A549 (cell line): ENCODE measurements at regions not wholly inside any gene's neighbourhood (a gene's known extent, or its start where the extent isn't known, plus 50 kb on each side); places are given as distances from the start of the nearest gene placed in this dataset.

Source experiments
- EHF ChIP-seq: fragments of 250-450 bp; sonication (Bioruptor Pico); IDR thresholded peaks from 2 replicates; pipeline ENCODE4 v1.5.0; 2020; ENCODE audit warnings: mild to moderate bottlenecking
- EP300 ChIP-seq, 2 experiments: fragments of >200 bp; sonication (Bioruptor Twin); formaldehyde crosslinking; IDR thresholded peaks; 2 replicates in 1 of 2; 3 replicates in 1 of 2; pipeline ENCODE4 v1.6.1; 2016 to 2017
- HOXA7 ChIP-seq: fragments of 250-450 bp; sonication (Bioruptor Pico); IDR thresholded peaks from 2 replicates; pipeline ENCODE4 v1.5.0; 2020; ENCODE audit warnings: mild to moderate bottlenecking, moderate library complexity
- MAFK ChIP-seq: fragments of 450-650 bp; IDR thresholded peaks from 2 replicates; pipeline ENCODE4 v1.6.1; 2014; ENCODE audit not compliant: partially characterized antibody
- PHF8 ChIP-seq: fragments of 200-600 bp; sonication (generic); IDR thresholded peaks from 2 replicates; pipeline ENCODE4 v1.6.1; 2016; ENCODE audit warnings: low read depth, mild to moderate bottlenecking, antibody characterized with exemption, moderate library complexity, borderline replicate concordance
- POLR2A ChIP-seq: IDR thresholded peaks from 2 replicates; pipeline ENCODE4 v1.6.1; 2012; ENCODE audit warnings: mild to moderate bottlenecking, low read length
- RAD21 ChIP-seq, 2 experiments: fragments of >200 bp in 1 of 2; sonication (Bioruptor Twin) in 1 of 2; formaldehyde crosslinking in 1 of 2; IDR thresholded peaks in 1 of 2; conservative IDR thresholded peaks in 1 of 2; 2 replicates in 1 of 2; 3 replicates in 1 of 2; pipeline ENCODE4 v1.6.1; 2012 to 2018; ENCODE audit warnings: inconsistent platforms in 1 of 2
- RNF2 ChIP-seq: fragments of 200-600 bp; sonication (generic); IDR thresholded peaks from 2 replicates; pipeline ENCODE4 v1.6.1; 2016; ENCODE audit warnings: low read depth, mild to moderate bottlenecking, antibody characterized with exemption, moderate library complexity, borderline replicate concordance
- SREBF2 ChIP-seq: fragments of 450-650 bp; IDR thresholded peaks from 2 replicates; pipeline ENCODE4 v1.6.1; 2014; ENCODE audit warnings: mild to moderate bottlenecking, moderate library complexity
- ZFP36 ChIP-seq: fragments of 450-650 bp; IDR thresholded peaks from 2 replicates; pipeline ENCODE4 v1.6.1; 2014; ENCODE audit warnings: borderline replicate concordance; ENCODE audit not compliant: partially characterized antibody
- TF ChIP-seq, protein P1 (sequence below): fragments of >200 bp; sonication (Bioruptor Twin); formaldehyde crosslinking; IDR thresholded peaks from 3 replicates; pipeline ENCODE4 v1.5.1; 2016
- TF ChIP-seq, protein P2 (sequence below): fragments of 250-450 bp; sonication (Bioruptor Pico); IDR thresholded peaks from 2 replicates; pipeline ENCODE4 v1.5.0; 2020; ENCODE audit warnings: low read depth, mild to moderate bottlenecking, moderate library complexity
- TF ChIP-seq, protein P3 (sequence below): IDR thresholded peaks from 2 replicates; pipeline ENCODE4 v1.6.1; 2012
- TF ChIP-seq, protein P4 (sequence below): fragments of 200-600 bp; sonication (generic); IDR thresholded peaks from 2 replicates; pipeline ENCODE4 v1.6.1; 2016; ENCODE audit warnings: antibody characterized with exemption, mild to moderate bottlenecking, moderate library complexity

DNA sequence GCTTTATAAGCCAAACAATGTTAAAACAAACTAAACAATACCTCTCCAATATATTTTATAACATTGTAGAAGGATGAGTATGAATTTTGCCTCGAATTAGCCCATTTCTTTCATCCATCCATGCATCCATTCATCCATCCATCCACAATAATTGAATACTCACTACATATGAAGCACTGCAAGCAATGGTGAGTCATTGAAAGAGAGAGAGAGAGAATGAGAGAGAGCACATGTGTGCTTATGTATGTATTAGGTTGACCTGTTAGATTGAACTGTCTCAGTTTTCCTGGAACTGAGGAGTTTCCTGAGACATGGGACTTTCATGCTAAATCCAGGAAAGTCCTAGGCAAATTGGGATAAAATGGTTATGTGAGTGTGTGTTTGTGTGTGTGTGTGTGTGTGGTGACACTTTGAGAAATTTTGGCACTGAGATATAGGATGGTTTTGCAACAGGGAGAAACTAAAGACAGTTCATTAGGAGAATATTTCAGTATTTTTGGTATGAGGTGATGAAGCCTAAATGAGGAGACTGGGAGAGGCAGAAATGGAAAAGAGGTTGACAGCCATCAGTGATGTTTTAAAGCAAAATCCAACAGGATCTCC is 98.4 kb downstream of the C12orf75 start:
- TF ChIP-seq RAD21 (conservative IDR thresholded peaks at IDR 0.05 in 1 of 2, IDR thresholded peaks at IDR 0.05 in 1 of 2) (no peak), EP300 (IDR thresholded peaks at IDR 0.05) (no peak), HOXA7 (no peak), PHF8 (no peak), EHF (CRISPR knock-in tag) (no peak), ZFP36 (no peak), POLR2A (no peak), MAFK (no peak), RNF2 (no peak), SREBF2 (no peak)
- TF ChIP-seq, protein P1, sequence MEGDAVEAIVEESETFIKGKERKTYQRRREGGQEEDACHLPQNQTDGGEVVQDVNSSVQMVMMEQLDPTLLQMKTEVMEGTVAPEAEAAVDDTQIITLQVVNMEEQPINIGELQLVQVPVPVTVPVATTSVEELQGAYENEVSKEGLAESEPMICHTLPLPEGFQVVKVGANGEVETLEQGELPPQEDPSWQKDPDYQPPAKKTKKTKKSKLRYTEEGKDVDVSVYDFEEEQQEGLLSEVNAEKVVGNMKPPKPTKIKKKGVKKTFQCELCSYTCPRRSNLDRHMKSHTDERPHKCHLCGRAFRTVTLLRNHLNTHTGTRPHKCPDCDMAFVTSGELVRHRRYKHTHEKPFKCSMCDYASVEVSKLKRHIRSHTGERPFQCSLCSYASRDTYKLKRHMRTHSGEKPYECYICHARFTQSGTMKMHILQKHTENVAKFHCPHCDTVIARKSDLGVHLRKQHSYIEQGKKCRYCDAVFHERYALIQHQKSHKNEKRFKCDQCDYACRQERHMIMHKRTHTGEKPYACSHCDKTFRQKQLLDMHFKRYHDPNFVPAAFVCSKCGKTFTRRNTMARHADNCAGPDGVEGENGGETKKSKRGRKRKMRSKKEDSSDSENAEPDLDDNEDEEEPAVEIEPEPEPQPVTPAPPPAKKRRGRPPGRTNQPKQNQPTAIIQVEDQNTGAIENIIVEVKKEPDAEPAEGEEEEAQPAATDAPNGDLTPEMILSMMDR, result no peak
- TF ChIP-seq, protein P2, sequence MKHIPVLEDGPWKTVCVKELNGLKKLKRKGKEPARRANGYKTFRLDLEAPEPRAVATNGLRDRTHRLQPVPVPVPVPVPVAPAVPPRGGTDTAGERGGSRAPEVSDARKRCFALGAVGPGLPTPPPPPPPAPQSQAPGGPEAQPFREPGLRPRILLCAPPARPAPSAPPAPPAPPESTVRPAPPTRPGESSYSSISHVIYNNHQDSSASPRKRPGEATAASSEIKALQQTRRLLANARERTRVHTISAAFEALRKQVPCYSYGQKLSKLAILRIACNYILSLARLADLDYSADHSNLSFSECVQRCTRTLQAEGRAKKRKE (CRISPR knock-in tag), result no peak
- TF ChIP-seq, protein P3, sequence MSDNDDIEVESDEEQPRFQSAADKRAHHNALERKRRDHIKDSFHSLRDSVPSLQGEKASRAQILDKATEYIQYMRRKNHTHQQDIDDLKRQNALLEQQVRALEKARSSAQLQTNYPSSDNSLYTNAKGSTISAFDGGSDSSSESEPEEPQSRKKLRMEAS, result no peak
- TF ChIP-seq, protein P4, sequence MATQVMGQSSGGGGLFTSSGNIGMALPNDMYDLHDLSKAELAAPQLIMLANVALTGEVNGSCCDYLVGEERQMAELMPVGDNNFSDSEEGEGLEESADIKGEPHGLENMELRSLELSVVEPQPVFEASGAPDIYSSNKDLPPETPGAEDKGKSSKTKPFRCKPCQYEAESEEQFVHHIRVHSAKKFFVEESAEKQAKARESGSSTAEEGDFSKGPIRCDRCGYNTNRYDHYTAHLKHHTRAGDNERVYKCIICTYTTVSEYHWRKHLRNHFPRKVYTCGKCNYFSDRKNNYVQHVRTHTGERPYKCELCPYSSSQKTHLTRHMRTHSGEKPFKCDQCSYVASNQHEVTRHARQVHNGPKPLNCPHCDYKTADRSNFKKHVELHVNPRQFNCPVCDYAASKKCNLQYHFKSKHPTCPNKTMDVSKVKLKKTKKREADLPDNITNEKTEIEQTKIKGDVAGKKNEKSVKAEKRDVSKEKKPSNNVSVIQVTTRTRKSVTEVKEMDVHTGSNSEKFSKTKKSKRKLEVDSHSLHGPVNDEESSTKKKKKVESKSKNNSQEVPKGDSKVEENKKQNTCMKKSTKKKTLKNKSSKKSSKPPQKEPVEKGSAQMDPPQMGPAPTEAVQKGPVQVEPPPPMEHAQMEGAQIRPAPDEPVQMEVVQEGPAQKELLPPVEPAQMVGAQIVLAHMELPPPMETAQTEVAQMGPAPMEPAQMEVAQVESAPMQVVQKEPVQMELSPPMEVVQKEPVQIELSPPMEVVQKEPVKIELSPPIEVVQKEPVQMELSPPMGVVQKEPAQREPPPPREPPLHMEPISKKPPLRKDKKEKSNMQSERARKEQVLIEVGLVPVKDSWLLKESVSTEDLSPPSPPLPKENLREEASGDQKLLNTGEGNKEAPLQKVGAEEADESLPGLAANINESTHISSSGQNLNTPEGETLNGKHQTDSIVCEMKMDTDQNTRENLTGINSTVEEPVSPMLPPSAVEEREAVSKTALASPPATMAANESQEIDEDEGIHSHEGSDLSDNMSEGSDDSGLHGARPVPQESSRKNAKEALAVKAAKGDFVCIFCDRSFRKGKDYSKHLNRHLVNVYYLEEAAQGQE, result no peak
